Hematopoietic multipotent progenitor cell (in vitro differentiated cells): ENCODE measurements at regions not wholly inside any gene's neighbourhood (a gene's known extent, or its start where the extent isn't known, plus 50 kb on each side); places are given as distances from the start of the nearest gene placed in this dataset.
"Not testable (repeated sequence)": the region's sequence is repeated elsewhere in the genome, so short reads cannot be mapped to it uniquely, and the experiment has no call there.

Source experiments
- DNase-seq, 3 donors: peaks; one replicate each; pipeline ENCODE4 v3.0.0-alpha.2; 2011 to 2015; ENCODE audit warnings: low read depth in 2 of 3, low spot score in 2 of 3

- no peak for DNase-seq
Observed at GRCh38 chr1:65526049-65526556, 105.6 kb downstream of the LEPR start.

DNA sequence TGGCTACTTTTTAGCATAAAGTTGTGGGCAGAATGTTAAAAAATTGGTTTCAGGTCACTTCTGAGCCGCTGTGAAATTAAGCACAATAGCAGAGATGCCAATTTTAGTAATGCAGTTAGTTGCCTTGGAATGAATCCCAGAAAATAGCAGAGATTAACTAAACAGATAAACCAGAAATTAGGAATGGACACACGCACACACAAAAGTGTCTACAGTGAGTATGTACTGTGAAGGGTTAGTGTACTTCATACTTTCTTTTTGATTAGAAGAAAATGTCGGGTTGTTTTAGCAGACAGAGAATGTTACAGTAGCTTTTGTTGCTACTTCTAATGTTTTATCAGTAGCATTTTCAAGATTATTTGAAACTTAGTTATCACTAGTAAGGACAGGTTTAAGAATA, 106.7 kb downstream of the LEPR start:
- no peak for DNase-seq

- peak in 1 of 3 donors; percentile 11 for DNase-seq
Observed at GRCh38 chr1:65527707-65528503, 107.4 kb downstream of the LEPR start.

DNA sequence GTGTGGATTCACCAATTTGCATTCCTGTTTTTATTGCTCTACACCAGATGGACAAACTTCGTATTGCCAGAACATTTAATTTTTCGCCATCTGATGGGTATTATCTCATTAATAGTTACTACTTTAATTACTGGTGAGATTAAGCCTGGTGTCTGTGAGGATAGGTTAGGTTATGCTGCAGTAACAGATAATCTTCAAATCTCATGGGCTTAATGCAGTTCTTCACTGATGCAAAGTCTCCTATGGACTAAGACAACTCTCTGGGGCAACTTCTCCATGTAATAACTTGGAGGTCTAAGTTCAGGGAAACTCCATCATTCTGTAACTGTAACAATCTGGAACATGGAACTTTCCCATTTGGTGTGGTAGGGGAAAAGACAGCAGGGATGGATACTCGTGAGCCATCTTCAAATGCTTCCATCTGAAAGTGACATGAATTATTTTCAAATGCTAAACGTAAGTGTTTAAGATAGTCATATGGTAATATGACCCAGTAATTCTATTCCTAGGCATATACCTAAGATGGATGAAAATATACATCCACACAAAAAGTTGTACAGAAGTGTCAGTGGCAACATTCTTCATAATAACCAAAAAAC, 111.6 kb downstream of the LEPR start:
- no peak for DNase-seq

DNA sequence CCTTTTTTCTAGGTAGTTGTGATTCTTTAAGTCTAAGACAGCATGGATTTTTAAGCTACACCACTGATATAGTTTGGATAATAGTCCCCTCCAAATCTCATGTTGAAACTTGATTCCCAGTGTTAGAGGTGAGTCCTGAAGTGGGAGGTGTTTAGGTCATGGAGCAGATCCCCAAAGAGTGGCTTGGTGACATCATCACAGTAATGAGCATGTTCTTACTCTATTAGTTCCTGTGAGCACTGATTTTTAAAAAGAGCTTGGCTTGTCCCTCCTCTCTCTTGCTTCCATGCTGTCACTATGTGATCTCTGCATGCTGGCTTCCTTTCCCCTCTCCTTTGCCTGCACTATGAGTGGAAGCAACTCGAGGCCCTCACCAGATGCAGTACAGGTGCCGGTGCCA, 115.5 kb downstream of the LEPR start:
- DNase-seq, result no peak

DNA sequence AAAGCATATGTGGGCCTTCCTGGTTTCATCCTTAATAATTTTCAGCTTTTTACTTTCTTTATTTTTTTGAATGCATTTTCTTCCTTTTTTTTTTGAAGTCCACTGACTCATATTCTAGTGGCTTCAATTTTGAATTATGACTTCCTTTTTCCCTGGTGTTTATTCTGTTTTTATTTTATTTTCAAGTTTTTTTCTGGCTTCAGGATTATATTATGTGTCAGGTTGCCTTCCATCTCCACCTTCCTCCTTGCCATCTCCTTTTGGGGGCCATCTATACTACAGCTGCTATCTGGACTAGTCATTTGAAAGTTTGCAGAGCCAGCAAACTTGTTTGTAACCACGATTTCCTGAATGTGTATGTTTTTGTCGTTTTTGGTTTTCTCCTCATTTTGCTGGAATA, 117.6 kb downstream of the LEPR start:
- peak in 2 of 3 donors; percentile 7 to 14 for DNase-seq

DNA sequence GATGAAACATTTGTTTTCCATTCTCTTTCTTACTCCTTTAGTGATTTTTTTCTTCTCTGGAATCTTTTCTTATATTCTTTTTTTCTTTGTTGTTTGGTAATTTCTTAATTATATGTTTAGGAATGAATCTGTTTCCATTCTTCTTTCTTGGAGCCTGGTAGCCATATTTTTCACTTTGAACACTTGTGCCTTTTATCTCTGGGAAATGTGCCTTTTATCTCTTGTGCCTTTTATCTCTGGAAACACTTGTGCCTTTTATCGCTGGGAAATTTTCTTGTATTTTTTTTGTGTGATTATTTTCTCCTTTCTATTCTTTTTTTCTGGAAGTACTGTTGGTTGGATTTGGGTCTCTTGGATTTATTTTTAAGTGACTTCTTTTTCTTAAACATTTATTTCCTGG, 118.2 kb downstream of the LEPR start:
- DNase-seq, result no peak

- DNase-seq, result peak in 1 of 3 donors; percentile 18
Observed at GRCh38 chr1:65539266-65540131, 119.0 kb downstream of the LEPR start.

GRCh38 chr1:65541161-65541560, 120.7 kb downstream of the LEPR start:
- no peak for DNase-seq

DNA sequence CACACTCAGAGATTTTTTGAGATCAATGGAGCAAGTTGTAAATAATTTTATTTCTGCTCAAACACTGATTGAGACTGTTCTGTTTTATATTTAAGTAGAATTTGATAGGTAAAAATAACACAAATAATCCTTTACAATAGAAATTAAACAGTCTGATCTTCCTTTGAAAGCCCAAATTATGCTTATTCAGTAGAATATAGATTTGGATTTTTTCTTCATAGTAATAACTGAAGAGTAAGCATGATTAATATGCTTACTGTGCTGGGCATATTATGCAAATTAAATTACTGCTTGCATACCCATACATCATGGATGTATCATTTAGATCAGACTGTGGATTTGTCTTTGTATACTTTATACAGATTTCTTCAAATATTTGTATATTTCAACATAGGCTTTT, 121.4 kb downstream of the LEPR start:
- no peak for DNase-seq

- DNase-seq, result not testable (repeated sequence)
Observed at GRCh38 chr1:65542592-65542991, 122.1 kb downstream of the LEPR start.

DNA sequence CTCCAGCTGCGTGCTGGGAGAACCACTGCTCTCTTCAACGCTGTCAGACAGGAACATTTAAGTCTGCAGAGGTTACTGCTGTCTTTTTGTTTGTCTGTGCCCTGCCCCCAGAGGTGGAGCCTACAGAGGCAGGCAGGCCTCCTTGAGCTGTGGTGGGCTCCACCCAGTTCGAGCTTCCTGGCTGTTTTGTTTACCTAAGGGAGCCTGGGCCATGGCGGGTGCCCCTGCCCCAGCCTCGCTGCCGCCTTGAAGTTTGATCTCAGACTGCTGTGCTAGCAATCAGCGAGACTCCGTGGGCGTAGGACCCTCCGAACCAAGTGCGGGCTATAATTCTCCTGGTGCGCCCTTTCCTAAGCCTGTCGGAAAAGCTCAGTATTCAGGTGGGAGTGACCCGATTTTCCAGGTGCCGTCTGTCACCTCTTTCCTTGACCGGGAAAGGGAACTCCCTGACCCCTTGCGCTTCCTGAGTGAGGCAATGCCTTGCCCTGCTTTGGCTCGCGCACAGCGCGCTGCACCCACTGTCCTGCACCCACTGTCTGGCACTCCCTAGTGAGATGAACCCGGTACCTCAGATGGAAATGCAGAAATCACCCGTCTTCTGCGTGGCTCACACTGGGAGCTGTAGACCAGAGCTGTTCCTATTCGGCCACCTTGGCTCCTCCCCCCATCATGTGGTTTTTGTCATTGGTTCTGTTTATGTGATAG, 130.0 kb downstream of the LEPR start:
- not testable (repeated sequence) for DNase-seq

DNA sequence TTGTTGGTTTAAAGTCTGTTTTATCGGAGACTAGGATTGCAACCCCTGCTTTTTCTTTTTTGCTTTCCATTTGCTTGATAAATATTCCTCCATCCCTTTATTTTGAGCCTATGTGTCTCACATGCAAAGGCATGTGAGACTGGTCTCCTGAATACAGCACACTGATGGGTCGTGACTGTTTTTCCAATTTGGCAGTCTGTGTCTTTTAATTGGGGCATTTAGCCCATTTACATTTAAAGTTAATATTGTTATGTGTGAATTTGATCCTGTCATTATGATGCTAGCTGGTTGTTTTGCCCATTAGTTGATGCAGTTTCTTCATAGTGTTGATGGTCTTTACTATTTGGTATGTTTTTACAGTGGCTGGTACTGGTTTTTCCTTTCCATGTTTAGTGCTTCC, 132.0 kb downstream of the LEPR start:
- DNase-seq, result not testable (repeated sequence)

- not testable (repeated sequence) for DNase-seq
Observed at GRCh38 chr1:65554086-65554764, 133.8 kb downstream of the LEPR start.

DNA sequence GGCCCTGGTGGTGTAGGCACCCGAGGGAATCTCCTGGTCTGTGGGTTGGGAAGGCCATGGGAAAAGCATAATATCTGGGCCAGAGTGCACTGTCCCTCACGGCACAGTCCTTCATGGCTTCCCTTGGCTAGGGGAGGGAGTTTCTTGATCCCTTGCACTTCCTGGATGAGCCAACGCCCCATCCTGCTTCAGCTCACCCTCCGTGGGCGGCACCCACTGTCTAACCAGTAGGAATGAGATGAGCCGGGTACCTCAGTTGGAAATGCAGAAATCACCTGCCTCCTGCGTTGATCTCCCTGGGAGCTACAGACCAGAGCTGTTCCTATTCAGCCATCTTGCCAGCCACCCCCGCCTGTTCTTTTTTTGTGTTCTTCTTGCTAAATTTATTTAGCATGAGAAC, 134.4 kb downstream of the LEPR start:
- DNase-seq, result no peak

- DNase-seq, result no peak
Observed at GRCh38 chr1:65558215-65558614, 137.7 kb downstream of the LEPR start.

DNA sequence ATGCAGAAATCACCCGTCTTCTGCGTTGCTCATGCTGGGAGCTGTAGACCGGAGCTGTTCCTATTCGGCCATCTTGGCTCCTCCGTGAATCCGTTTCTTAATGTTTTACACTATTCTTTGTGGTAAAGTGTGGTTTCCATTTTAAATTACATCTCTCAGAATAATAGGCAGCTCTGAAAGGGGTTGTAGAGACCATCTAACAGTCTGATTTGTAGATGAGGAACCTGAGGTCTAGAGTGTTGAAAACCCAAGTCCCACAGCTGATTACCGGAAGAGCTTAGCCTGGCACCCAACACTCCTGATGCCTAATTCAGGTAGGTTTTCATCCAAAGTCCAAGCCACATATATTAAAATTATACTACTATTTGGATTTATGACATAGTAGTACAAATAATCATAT, 144.0 kb downstream of the LEPR start:
- DNase-seq, result no peak

- no peak for DNase-seq
Observed at GRCh38 chr1:65568285-65568684, 147.8 kb downstream of the LEPR start.

GRCh38 chr1:65572701-65573421, 152.4 kb downstream of the LEPR start:
- DNase-seq, result no peak
